Neuronal stem cell (in vitro differentiated cells): ENCODE measurements at regions not wholly inside any gene's neighbourhood (a gene's known extent, or its start where the extent isn't known, plus 50 kb on each side); places are given as distances from the start of the nearest gene placed in this dataset.

Source experiments
- DNase-seq: peaks from one replicate; pipeline ENCODE4 v3.0.0-alpha.2; 2013; ENCODE audit warnings: low spot score
- H2AFZ ChIP-seq: one replicate; pipeline ENCODE4 v1.6.1; 2013; ENCODE audit warnings: mild to moderate bottlenecking, low read length, inconsistent platforms
- H2AK5ac ChIP-seq: 2 replicates; pipeline ENCODE4 v1.6.1; 2013; ENCODE audit warnings: low read depth, mild to moderate bottlenecking, inconsistent platforms, low read length, moderate library complexity, mixed read lengths
- H2BK120ac ChIP-seq: 2 replicates; pipeline ENCODE4 v1.6.1; 2013; ENCODE audit warnings: low read depth, mild to moderate bottlenecking, inconsistent platforms, low read length, moderate library complexity, mixed read lengths
- H2BK12ac ChIP-seq: one replicate; pipeline ENCODE4 v1.6.1; 2013; ENCODE audit warnings: low read length, inconsistent platforms
- H2BK15ac ChIP-seq: 2 replicates; pipeline ENCODE4 v1.6.1; 2013; ENCODE audit warnings: mild to moderate bottlenecking, low read length, inconsistent platforms, mixed read lengths
- H2BK5ac ChIP-seq: one replicate; pipeline ENCODE4 v1.6.1; 2013; ENCODE audit warnings: inconsistent platforms, mild to moderate bottlenecking, low read length, moderate library complexity
- H3K14ac ChIP-seq: one replicate; pipeline ENCODE4 v1.6.1; 2013; ENCODE audit warnings: low read length, inconsistent platforms
- H3K18ac ChIP-seq: 2 replicates; pipeline ENCODE4 v1.6.1; 2013; ENCODE audit warnings: low read length, inconsistent platforms
- H3K23ac ChIP-seq: 2 replicates; pipeline ENCODE4 v1.6.1; 2013; ENCODE audit warnings: low read depth, mild to moderate bottlenecking, mixed read lengths, low read length, inconsistent platforms; ENCODE audit not compliant: poor library complexity
- H3K27ac ChIP-seq: replicated peaks from 3 replicates; pipeline ENCODE4 v1.5.1; 2013; ENCODE audit warnings: low read length, inconsistent platforms
- H3K27me3 ChIP-seq, 3 experiments: 2 replicates each; pipeline ENCODE4 v1.6.1; 2013; ENCODE audit warnings: low read length in 3 of 3, mild to moderate bottlenecking in 2 of 3, inconsistent platforms in 1 of 3, low read depth in 1 of 3, mixed read lengths in 1 of 3, moderate library complexity in 1 of 3; ENCODE audit not compliant: control insufficient read depth in 3 of 3, insufficient read depth in 3 of 3
- H3K36me3 ChIP-seq, 2 donors: replicated peaks in 1 of 2; 2 replicates each; pipeline ENCODE4 v1.6.1; 2013; ENCODE audit warnings: low read length in 2 of 2; ENCODE audit not compliant: control insufficient read depth in 2 of 2, insufficient read depth in 2 of 2
- H3K4ac ChIP-seq: 2 replicates; pipeline ENCODE4 v1.6.1; 2013; ENCODE audit warnings: inconsistent platforms, mild to moderate bottlenecking, low read length, moderate library complexity
- H3K4me1 ChIP-seq, 2 donors: 1 replicate in 1 of 2; 2 replicates in 1 of 2; pipeline ENCODE4 v1.6.1; 2013; ENCODE audit warnings: low read length in 2 of 2, low read depth in 1 of 2; ENCODE audit not compliant: control insufficient read depth in 2 of 2, insufficient read depth in 1 of 2
- H3K4me2 ChIP-seq: one replicate; pipeline ENCODE4 v1.6.1; 2013; ENCODE audit warnings: mild to moderate bottlenecking, low read length, inconsistent platforms; ENCODE audit not compliant: insufficient read depth, poor library complexity, severe bottlenecking
- H3K4me3 ChIP-seq, 2 donors: 2 replicates each; pipeline ENCODE4 v1.5.1; 2013; ENCODE audit warnings: low read length in 2 of 2, mild to moderate bottlenecking in 2 of 2, inconsistent platforms in 1 of 2, moderate library complexity in 1 of 2
- H3K79me1 ChIP-seq: one replicate; pipeline ENCODE4 v1.6.1; 2013; ENCODE audit warnings: low read depth, mild to moderate bottlenecking, inconsistent platforms, low read length, moderate library complexity
- H3K9ac ChIP-seq: one replicate; pipeline ENCODE4 v1.6.1; 2013; ENCODE audit warnings: mild to moderate bottlenecking, low read depth, low read length, inconsistent platforms; ENCODE audit not compliant: poor library complexity
- H3K9me3 ChIP-seq, 2 donors: replicated peaks in 1 of 2; 2 replicates each; pipeline versions ENCODE3 to v1.6.1; 2013; ENCODE audit warnings: low read length in 2 of 2, mild to moderate bottlenecking in 2 of 2, inconsistent platforms in 1 of 2, low read depth in 1 of 2, mixed read lengths in 1 of 2, moderate library complexity in 1 of 2; ENCODE audit not compliant: control insufficient read depth in 2 of 2, insufficient read depth in 1 of 2
- H4K8ac ChIP-seq: one replicate; pipeline ENCODE4 v1.6.1; 2013; ENCODE audit warnings: low read depth, mild to moderate bottlenecking, inconsistent platforms, low read length, moderate library complexity
- H4K91ac ChIP-seq: one replicate; pipeline ENCODE4 v1.6.1; 2013; ENCODE audit warnings: low read length, low read depth, mild to moderate bottlenecking, inconsistent platforms; ENCODE audit not compliant: poor library complexity
- WGBS, 2 donors: extraction: QIAGEN DNeasy Blood & Tissue Kit; methylation state at CpG; one replicate each; pipeline ENCODE4 v1.1.7; 2013; ENCODE audit warnings: missing lambda C conversion rate in 2 of 2, mixed read lengths in 1 of 2; ENCODE audit not compliant: insufficient read length in 2 of 2, insufficient replicate concordance in 1 of 2; ENCODE audit errors: extremely low coverage in 2 of 2; 5-methylcytosine and 5-hydroxymethylcytosine counted together

GRCh38 chr11:119957951-119958350 is 180.0 kb downstream of the TRIM29 start:
- Histone ChIP-seq H3K4me1 (no peaks in the 10 kb centered on the region), H2BK5ac (no peak overlapping the region), H2BK120ac (no peak overlapping the region), H3K4me3 (no peak overlapping the region), H2AK5ac (no peak overlapping the region), H3K9ac (no peak overlapping the region), H3K4ac (no peak overlapping the region), H3K14ac (no peak overlapping the region), H3K79me1 (no peaks in the 10 kb centered on the region), H3K18ac (no peak overlapping the region), H3K9me3 (no peaks in the 10 kb centered on the region), H3K4me2 (no peak overlapping the region), H2AFZ (no peak overlapping the region), H3K23ac (no peak overlapping the region), H3K36me3 (no peaks in the 10 kb centered on the region), H2BK12ac (no peak overlapping the region), H4K8ac (no peak overlapping the region), H3K27me3 (no peaks in the 10 kb centered on the region), H3K27ac (no peak overlapping the region), H2BK15ac (no peak overlapping the region), H4K91ac (no peak overlapping the region)
- DNase-seq: no peak
- WGBS, 2 donors: no CpG with 5 or more reads among the region's 2 CpGs

GRCh38 chr11:119952441-119952840 is 185.5 kb downstream of the TRIM29 start:
- Histone ChIP-seq H3K79me1 (no peaks in the 10 kb centered on the region), H2AK5ac (no peak overlapping the region), H2BK120ac (no peak overlapping the region), H3K4me1 (no peaks in the 10 kb centered on the region), H2BK12ac (no peak overlapping the region), H2AFZ (no peak overlapping the region), H3K9ac (no peak overlapping the region), H3K14ac (no peak overlapping the region), H3K4me2 (no peak overlapping the region), H3K4ac (no peak overlapping the region), H4K91ac (no peak overlapping the region), H3K9me3 (no peaks in the 10 kb centered on the region), H4K8ac (no peak overlapping the region), H2BK5ac (no peak overlapping the region), H3K23ac (no peak overlapping the region), H3K18ac (no peak overlapping the region), H3K36me3 (no peaks in the 10 kb centered on the region), H3K4me3 (no peak overlapping the region), H2BK15ac (no peak overlapping the region), H3K27me3 (peaks cover 0 to 4% (median 0%) of the 10 kb centered on the region in 3 experiments), H3K27ac (no peak overlapping the region)
- WGBS, 2 donors: no CpG with 5 or more reads among the region's 6 CpGs
- no peak for DNase-seq

- Histone ChIP-seq H2AFZ (no peak overlapping the region), H3K4me1 (no peaks in the 10 kb centered on the region), H3K9me3 (no peaks in the 10 kb centered on the region), H4K91ac (no peak overlapping the region), H2BK12ac (no peak overlapping the region), H2BK120ac (no peak overlapping the region), H2BK15ac (no peak overlapping the region), H3K27me3 (no peaks in the 10 kb centered on the region), H3K79me1 (no peaks in the 10 kb centered on the region), H2AK5ac (no peak overlapping the region), H4K8ac (no peak overlapping the region), H3K9ac (no peak overlapping the region), H3K4me2 (no peak overlapping the region), H3K14ac (no peak overlapping the region), H3K27ac (no peak overlapping the region), H2BK5ac (no peak overlapping the region), H3K36me3 (no peaks in the 10 kb centered on the region), H3K4ac (no peak overlapping the region), H3K4me3 (no peak overlapping the region), H3K18ac (no peak overlapping the region), H3K23ac (no peak overlapping the region)
- no peak for DNase-seq
- no CpG with 5 or more reads among the region's 5 CpGs for WGBS, 2 donors
Observed at GRCh38 chr11:119943298-119943655, 194.6 kb downstream of the TRIM29 start.

GRCh38 chr11:119942583-119943297 is 195.2 kb downstream of the TRIM29 start:
- H4K91ac ChIP-seq: no peak overlapping the region
- no CpG with 5 or more reads among the region's 7 CpGs for WGBS, 2 donors
- no peak overlapping the region for H3K18ac ChIP-seq

More at GRCh38 chr11:119942583-119943297, 195.2 kb downstream of the TRIM29 start:
- no peaks in the 10 kb centered on the region for H3K79me1 ChIP-seq
- no peak overlapping the region for H4K8ac ChIP-seq
- no peak overlapping the region for H2BK12ac ChIP-seq
- DNase-seq: no peak
- H3K27me3 ChIP-seq: no peaks in the 10 kb centered on the region
- H3K9ac ChIP-seq: no peak overlapping the region
- H3K4me2 ChIP-seq: no peak overlapping the region
- no peak overlapping the region for H2BK15ac ChIP-seq
- H3K4me3 ChIP-seq: no peak overlapping the region
- H2BK120ac ChIP-seq: no peak overlapping the region
- no peak overlapping the region for H2AFZ ChIP-seq
- H3K4ac ChIP-seq: no peak overlapping the region
- H3K14ac ChIP-seq: no peak overlapping the region
- peaks cover 0 to 2% of the 10 kb centered on the region in 2 donors for H3K4me1 ChIP-seq
- H3K9me3 ChIP-seq: no peaks in the 10 kb centered on the region
- no peak overlapping the region for H3K23ac ChIP-seq
- no peaks in the 10 kb centered on the region for H3K36me3 ChIP-seq
- H2AK5ac ChIP-seq: no peak overlapping the region
- H2BK5ac ChIP-seq: no peak overlapping the region
- H3K27ac ChIP-seq: no peak overlapping the region
